GM12878 (cell line): ENCODE measurements at regions not wholly inside any gene's neighbourhood (a gene's known extent, or its start where the extent isn't known, plus 50 kb on each side); places are given as distances from the start of the nearest gene placed in this dataset.

Experiments
- ATAC-seq: fragments of 200-7000 bp; cut with Tn5 transposase; 3 replicates; pipeline ENCODE4 v1.9.1; 2020; ENCODE audit warnings: mild to moderate bottlenecking, moderate library complexity
- BruUV-seq: library from RNA; stranded (reverse); fragments of 400-500 nt; replicated peaks from 2 replicates; lab custom pipeline; 2021; lab: Mats Ljungman, UMichigan
- CTCF ChIA-PET: fragments of 300-600 bp; sonication (Branson Sonifier 250); formaldehyde crosslinking; extraction: SDS; loops from one replicate; lab custom pipeline; 2021; ENCODE audit warnings: inconsistent platforms; lab: Yijun Ruan, JAX
- POLR2A ChIA-PET: fragments of 350-600 bp; formaldehyde crosslinking; extraction: SDS; loops from one replicate; lab custom pipeline; 2021; ENCODE audit warnings: inconsistent platforms; lab: Charles Lee
- RAD21 ChIA-PET: fragments of 300-600 bp; sonication (Branson Sonifier 250); formaldehyde crosslinking; loops from one replicate; lab custom pipeline; 2023; ENCODE audit warnings: antibody characterized with exemption; ENCODE audit not compliant: unreplicated experiment; lab: Charles Lee
- SMC1A ChIA-PET: fragments of 300-600 bp; sonication (Branson Sonifier 250); formaldehyde crosslinking; loops from one replicate; lab custom pipeline; 2023; ENCODE audit not compliant: unreplicated experiment, uncharacterized antibody; lab: Charles Lee
- DNase-seq: peaks from one replicate; pipeline ENCODE4 v3.0.0-alpha.2; 2011; ENCODE audit warnings: low read depth, low spot score
- FAIRE-seq: peaks from 3 replicates; lab custom pipeline; 2011; peaks lifted over from hg19 to GRCh38; lab: Jason Lieb, UNC
- H2AFZ ChIP-seq: 2 replicates; pipeline ENCODE4 v1.6.0; 2011; ENCODE audit warnings: low read depth, low read length, control low read depth; ENCODE audit not compliant: control insufficient read depth
- H3K27ac ChIP-seq: 2 replicates; pipeline ENCODE4 v1.5.1; 2011; ENCODE audit warnings: control low read depth; ENCODE audit not compliant: control insufficient read depth, insufficient read depth
- H3K27me3 ChIP-seq, 2 experiments: replicated peaks in 1 of 2; 2 replicates each; pipeline versions ENCODE4 v1.6.0 to v1.6.1; 2011; ENCODE audit warnings: low read length in 1 of 2; ENCODE audit not compliant: control insufficient read depth in 2 of 2, insufficient read depth in 2 of 2
- H3K36me3 ChIP-seq, 2 experiments: 2 replicates each; pipeline ENCODE4 v1.5.1; 2011; ENCODE audit warnings: low read length in 1 of 2; ENCODE audit not compliant: control insufficient read depth in 2 of 2, insufficient read depth in 2 of 2
- H3K4me1 ChIP-seq: 2 replicates; pipeline ENCODE4 v1.6.1; 2011; ENCODE audit warnings: mild to moderate bottlenecking, low read length, moderate library complexity, mixed read lengths; ENCODE audit not compliant: control insufficient read depth, insufficient read depth
- H3K4me2 ChIP-seq: 2 replicates; pipeline ENCODE4 v1.6.0; 2011; ENCODE audit warnings: control low read depth; ENCODE audit not compliant: control insufficient read depth, insufficient read depth
- H3K4me3 ChIP-seq: fragments of 200-600 bp; sonication (generic); 2 replicates; pipeline ENCODE4 v1.5.1; 2016
- H3K79me2 ChIP-seq: 2 replicates; pipeline ENCODE4 v1.6.0; 2011; ENCODE audit warnings: low read length; ENCODE audit not compliant: control insufficient read depth, insufficient read depth
- H3K9ac ChIP-seq: 2 replicates; pipeline ENCODE4 v1.8.0; 2011; ENCODE audit warnings: low read length, control low read depth, mixed read lengths; ENCODE audit not compliant: control insufficient read depth, insufficient read depth
- H3K9me3 ChIP-seq: replicated peaks from 3 replicates; pipeline ENCODE4 v1.5.1; 2011; ENCODE audit warnings: mild to moderate bottlenecking, low read length; ENCODE audit not compliant: control insufficient read depth, insufficient read depth
- H4K20me1 ChIP-seq: 2 replicates; pipeline ENCODE4 v1.6.0; 2011; ENCODE audit not compliant: control insufficient read depth, insufficient read depth
- BRCA1 ChIP-seq: IDR thresholded peaks from 2 replicates; pipeline ENCODE4 v1.6.1; 2011; ENCODE audit warnings: low read depth, low read length, improper control_type of control experiment
- EGR1 ChIP-seq, 2 experiments: IDR thresholded peaks; 1 replicate in 1 of 2; 2 replicates in 1 of 2; pipeline ENCODE4 v1.6.1; 2011 to 2012; ENCODE audit warnings: low read depth in 2 of 2, low read length in 2 of 2, borderline replicate concordance in 1 of 2, mild to moderate bottlenecking in 1 of 2, moderate library complexity in 1 of 2
- FOXM1 ChIP-seq: IDR thresholded peaks from 2 replicates; pipeline ENCODE4 v1.6.1; 2012; ENCODE audit warnings: low read depth, mild to moderate bottlenecking, inconsistent platforms, low read length, moderate library complexity
- GABPA ChIP-seq: IDR thresholded peaks from 2 replicates; pipeline ENCODE4 v1.6.1; 2014; ENCODE audit warnings: antibody characterized with exemption, low read depth, mild to moderate bottlenecking, inconsistent platforms
- GATAD2B ChIP-seq: fragments of 450-650 bp; conservative IDR thresholded peaks from 2 replicates; pipeline ENCODE4 v1.6.1; 2017; ENCODE audit warnings: low read depth, mild to moderate bottlenecking, moderate library complexity
- HCFC1 ChIP-seq: fragments of 150-350 bp; IDR thresholded peaks from 2 replicates; pipeline ENCODE4 v1.6.1; 2014; ENCODE audit warnings: low read length
- IRF4 ChIP-seq: IDR thresholded peaks from 2 replicates; pipeline ENCODE4 v1.6.1; 2011; ENCODE audit warnings: low read depth, low read length
- MTA3 ChIP-seq: IDR thresholded peaks from 2 replicates; pipeline ENCODE4 v1.6.1; 2012; ENCODE audit warnings: low read length, inconsistent platforms, borderline replicate concordance
- RFX5 ChIP-seq: IDR thresholded peaks from 2 replicates; pipeline ENCODE4 v1.6.1; 2011; ENCODE audit warnings: low read depth, low read length, improper control_type of control experiment
- TARDBP ChIP-seq: IDR thresholded peaks from 2 replicates; pipeline ENCODE4 v1.6.1; 2016; ENCODE audit warnings: borderline replicate concordance
- TBL1XR1 ChIP-seq: IDR thresholded peaks from 2 replicates; pipeline ENCODE4 v1.6.1; 2012; ENCODE audit warnings: low read depth, low read length, improper control_type of control experiment
- WGBS: methylation state at CpG from one replicate; pipeline ENCODE4 v1.1.6; 2016; ENCODE audit warnings: low lambda C conversion rate; ENCODE audit not compliant: insufficient replicate concordance, insufficient coverage; ENCODE audit errors: missing lambda C conversion rate; 5-methylcytosine and 5-hydroxymethylcytosine counted together
- in situ Hi-C: fragments of 300-500 bp; cut with MboI; formaldehyde crosslinking; loops from 9 replicates; pipeline ENCODE4 v1.14.3; 2018; ENCODE audit warnings: mixed read lengths
- intact Hi-C: fragments of 100-400 bp; cut with micrococcal nuclease; formaldehyde crosslinking; loops from one replicate; pipeline ENCODE4 v1.14.2; 2022; ENCODE audit not compliant: unreplicated experiment
- TF ChIP-seq, protein P1 (sequence below): IDR thresholded peaks from 2 replicates; pipeline ENCODE4 v1.6.1; 2012; ENCODE audit warnings: low read length, inconsistent platforms
- TF ChIP-seq, protein P2 (sequence below): fragments of 450-650 bp; IDR thresholded peaks from 2 replicates; pipeline ENCODE4 v1.6.1; 2018; ENCODE audit warnings: borderline replicate concordance, mild to moderate bottlenecking; ENCODE audit not compliant: partially characterized antibody

DNA sequence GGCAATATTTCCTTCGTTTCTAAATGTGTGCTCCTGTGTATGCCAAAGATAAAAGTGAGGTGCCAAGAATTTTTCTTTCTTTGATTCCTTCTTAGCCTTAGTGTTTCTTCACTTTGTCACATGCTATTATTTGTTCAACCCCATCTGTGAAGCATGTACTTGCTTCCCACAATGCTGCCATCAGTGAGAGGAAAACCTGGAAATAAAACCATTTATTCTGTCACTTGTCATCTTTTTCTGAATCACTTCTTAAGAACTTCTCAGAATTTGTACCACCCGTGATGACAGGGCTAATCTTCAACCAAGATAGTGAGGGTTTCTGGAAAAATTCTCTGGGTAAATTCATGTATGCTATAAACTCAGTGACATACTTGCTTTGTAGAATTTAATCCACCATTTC lies 450.1 kb downstream of the COL12A1 start:
- Histone ChIP-seq H3K79me2 (no peaks in the 10 kb centered on the region), H3K27ac (no peak overlapping the region), H3K4me2 (no peak overlapping the region), H3K9ac (no peak overlapping the region), H3K9me3 (no peaks in the 10 kb centered on the region), H3K4me1 (no peaks in the 10 kb centered on the region), H3K36me3 (no peaks in the 10 kb centered on the region), H3K27me3 (no peaks in the 10 kb centered on the region; a peak in 1 of 4 replicates), H2AFZ (no peak overlapping the region), H3K4me3 (no peak overlapping the region), H4K20me1 (no peaks in the 10 kb centered on the region)
- ATAC-seq: no peak
- ChIA-PET RAD21 (no interaction called here), SMC1A (no interaction called here), CTCF (no interaction called here), POLR2A (no interaction called here)
- no peak for TF ChIP-seq IRF4
- no peak for TF ChIP-seq EGR1 (IDR thresholded peaks at IDR 0.05; ENCODE audit: borderline replicate concordance in 1 of 2, low read depth in 2 of 2, low read length in 2 of 2)
- no peak for TF ChIP-seq GABPA
- TF ChIP-seq, protein P1, sequence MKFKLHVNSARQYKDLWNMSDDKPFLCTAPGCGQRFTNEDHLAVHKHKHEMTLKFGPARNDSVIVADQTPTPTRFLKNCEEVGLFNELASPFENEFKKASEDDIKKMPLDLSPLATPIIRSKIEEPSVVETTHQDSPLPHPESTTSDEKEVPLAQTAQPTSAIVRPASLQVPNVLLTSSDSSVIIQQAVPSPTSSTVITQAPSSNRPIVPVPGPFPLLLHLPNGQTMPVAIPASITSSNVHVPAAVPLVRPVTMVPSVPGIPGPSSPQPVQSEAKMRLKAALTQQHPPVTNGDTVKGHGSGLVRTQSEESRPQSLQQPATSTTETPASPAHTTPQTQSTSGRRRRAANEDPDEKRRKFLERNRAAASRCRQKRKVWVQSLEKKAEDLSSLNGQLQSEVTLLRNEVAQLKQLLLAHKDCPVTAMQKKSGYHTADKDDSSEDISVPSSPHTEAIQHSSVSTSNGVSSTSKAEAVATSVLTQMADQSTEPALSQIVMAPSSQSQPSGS: no peak
- no peak for TF ChIP-seq FOXM1
- TF ChIP-seq RFX5: no peak
- TF ChIP-seq TARDBP: no peak
- TF ChIP-seq BRCA1: no peak
- no peak for TF ChIP-seq HCFC1
- no peak for TF ChIP-seq GATAD2B
- TF ChIP-seq, protein P2, sequence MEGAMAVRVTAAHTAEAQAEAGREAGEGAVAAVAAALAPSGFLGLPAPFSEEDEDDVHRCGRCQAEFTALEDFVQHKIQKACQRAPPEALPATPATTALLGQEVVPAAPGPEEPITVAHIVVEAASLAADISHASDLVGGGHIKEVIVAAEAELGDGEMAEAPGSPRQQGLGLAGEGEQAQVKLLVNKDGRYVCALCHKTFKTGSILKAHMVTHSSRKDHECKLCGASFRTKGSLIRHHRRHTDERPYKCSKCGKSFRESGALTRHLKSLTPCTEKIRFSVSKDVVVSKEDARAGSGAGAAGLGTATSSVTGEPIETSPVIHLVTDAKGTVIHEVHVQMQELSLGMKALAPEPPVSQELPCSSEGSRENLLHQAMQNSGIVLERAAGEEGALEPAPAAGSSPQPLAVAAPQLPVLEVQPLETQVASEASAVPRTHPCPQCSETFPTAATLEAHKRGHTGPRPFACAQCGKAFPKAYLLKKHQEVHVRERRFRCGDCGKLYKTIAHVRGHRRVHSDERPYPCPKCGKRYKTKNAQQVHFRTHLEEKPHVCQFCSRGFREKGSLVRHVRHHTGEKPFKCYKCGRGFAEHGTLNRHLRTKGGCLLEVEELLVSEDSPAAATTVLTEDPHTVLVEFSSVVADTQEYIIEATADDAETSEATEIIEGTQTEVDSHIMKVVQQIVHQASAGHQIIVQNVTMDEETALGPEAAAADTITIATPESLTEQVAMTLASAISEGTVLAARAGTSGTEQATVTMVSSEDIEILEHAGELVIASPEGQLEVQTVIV: no peak
- TF ChIP-seq MTA3: no peak
- no peak for TF ChIP-seq TBL1XR1
- intact Hi-C loops: loop anchor here (10.0 kb wide), 1 partner anchor 449 kb away; the partner anchor contains the start of gene COL12A1
- FAIRE-seq: no peak
- DNase-seq: no peak
- no TSS peak for BruUV-seq
- 0% methylated on average over 2 of the region's 2 CpGs for WGBS
- in situ Hi-C loops: no loop called here
